ENCODE measurements at regions not wholly inside any gene's neighbourhood (a gene's known extent, or its start where the extent isn't known, plus 50 kb on each side); places are given as distances from the start of the nearest gene placed in this dataset.
A peak's percentile ranks its signal among the peaks of the same experiment; 100 is the strongest.

DNA sequence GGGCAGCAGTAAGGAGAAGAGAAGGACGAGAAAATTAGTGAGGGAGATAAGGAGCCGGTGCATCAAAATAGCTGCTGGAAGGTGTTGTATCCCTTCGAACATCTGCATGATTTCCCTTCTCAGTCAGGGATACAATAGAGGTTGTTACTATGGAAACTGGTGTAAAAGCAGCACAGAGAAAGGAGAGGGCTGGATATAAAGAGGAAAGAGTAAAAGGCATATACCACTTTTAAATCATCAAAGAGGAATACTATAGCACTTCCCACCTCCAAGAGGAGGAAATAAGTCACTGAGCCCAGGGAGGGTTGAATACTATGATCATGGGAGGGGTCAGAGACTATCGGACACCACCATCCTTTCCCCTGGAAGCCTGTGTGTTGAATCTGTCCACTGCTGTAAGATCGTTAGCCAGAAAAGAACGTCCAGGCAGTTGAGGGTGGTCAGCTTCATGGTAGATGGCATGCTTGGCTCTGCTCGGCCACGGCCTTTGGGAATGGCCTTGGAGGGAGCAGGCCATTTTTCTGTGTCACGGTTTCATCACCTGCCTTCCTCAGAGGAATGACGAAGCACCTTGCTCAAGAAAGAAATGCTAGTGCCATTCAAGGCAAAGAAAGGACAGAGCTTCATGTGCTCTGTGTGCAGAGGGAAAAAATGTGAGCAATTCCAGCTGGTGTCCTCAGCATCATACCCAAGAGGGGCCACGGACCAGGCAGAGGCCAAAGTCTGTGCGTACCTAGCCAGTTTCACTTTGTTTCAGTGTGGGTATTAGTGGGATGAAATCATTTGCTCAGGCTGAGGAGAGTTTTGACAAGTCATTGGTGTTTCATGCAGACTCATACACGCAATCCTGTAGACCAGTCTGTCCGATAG is 64.2 kb downstream of the IRF2BP2 start (continued):
- TF ChIP-seq SALL1 (CRISPR knock-in tag; IDR thresholded peaks at IDR 0.05) (peak; percentile 91), SOX5 (CRISPR knock-in tag; IDR thresholded peaks at IDR 0.05; ENCODE audit: borderline replicate concordance) (peak; percentile 47; the same call in 1 of the 2 replicates), ZNF24 (IDR thresholded peaks at IDR 0.05) (no peak), CCDC6 (CRISPR knock-in tag; IDR thresholded peaks at IDR 0.05) (no peak), HOXA3 (CRISPR knock-in tag; IDR thresholded peaks at IDR 0.05) (no peak; the same call in 1 of the 2 replicates), SNAPC2 (CRISPR knock-in tag; IDR thresholded peaks at IDR 0.05) (no peak), SMAD3 (CRISPR knock-in tag; IDR thresholded peaks at IDR 0.05) (no peak), CHD4 (IDR thresholded peaks at IDR 0.05; ENCODE audit: borderline replicate concordance, low read length) (no peak), BRCA1 (CRISPR knock-in tag; IDR thresholded peaks at IDR 0.05) (no peak), SMAD1 (CRISPR knock-in tag; IDR thresholded peaks at IDR 0.05; ENCODE audit: borderline replicate concordance, low read depth) (no peak), NFE2 (CRISPR knock-in tag; IDR thresholded peaks at IDR 0.05) (no peak), ASH2L (IDR thresholded peaks at IDR 0.05; ENCODE audit: insufficient read length, low read depth, low read length) (peak; percentile 69)
- TF ChIP-seq, protein P1, sequence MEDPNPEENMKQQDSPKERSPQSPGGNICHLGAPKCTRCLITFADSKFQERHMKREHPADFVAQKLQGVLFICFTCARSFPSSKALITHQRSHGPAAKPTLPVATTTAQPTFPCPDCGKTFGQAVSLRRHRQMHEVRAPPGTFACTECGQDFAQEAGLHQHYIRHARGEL (CRISPR knock-in tag; IDR thresholded peaks at IDR 0.05) = no peak
- TF ChIP-seq, protein P2, sequence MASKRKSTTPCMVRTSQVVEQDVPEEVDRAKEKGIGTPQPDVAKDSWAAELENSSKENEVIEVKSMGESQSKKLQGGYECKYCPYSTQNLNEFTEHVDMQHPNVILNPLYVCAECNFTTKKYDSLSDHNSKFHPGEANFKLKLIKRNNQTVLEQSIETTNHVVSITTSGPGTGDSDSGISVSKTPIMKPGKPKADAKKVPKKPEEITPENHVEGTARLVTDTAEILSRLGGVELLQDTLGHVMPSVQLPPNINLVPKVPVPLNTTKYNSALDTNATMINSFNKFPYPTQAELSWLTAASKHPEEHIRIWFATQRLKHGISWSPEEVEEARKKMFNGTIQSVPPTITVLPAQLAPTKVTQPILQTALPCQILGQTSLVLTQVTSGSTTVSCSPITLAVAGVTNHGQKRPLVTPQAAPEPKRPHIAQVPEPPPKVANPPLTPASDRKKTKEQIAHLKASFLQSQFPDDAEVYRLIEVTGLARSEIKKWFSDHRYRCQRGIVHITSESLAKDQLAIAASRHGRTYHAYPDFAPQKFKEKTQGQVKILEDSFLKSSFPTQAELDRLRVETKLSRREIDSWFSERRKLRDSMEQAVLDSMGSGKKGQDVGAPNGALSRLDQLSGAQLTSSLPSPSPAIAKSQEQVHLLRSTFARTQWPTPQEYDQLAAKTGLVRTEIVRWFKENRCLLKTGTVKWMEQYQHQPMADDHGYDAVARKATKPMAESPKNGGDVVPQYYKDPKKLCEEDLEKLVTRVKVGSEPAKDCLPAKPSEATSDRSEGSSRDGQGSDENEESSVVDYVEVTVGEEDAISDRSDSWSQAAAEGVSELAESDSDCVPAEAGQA (IDR thresholded peaks at IDR 0.05; ENCODE audit: low read depth) = no peak
- TF ChIP-seq, protein P2 (CRISPR knock-in tag; IDR thresholded peaks at IDR 0.05; ENCODE audit: borderline replicate concordance) = no peak
- TF ChIP-seq, protein P3, sequence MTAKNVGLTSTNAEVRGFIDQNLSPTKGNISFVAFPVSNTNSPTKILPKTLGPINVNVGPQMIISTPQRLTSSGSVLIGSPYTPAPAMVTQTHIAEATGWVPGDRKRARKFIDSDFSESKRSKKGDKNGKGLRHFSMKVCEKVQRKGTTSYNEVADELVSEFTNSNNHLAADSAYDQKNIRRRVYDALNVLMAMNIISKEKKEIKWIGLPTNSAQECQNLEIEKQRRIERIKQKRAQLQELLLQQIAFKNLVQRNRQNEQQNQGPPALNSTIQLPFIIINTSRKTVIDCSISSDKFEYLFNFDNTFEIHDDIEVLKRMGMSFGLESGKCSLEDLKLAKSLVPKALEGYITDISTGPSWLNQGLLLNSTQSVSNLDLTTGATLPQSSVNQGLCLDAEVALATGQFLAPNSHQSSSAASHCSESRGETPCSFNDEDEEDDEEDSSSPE (CRISPR knock-in tag; IDR thresholded peaks at IDR 0.05) = peak; percentile 35; the same call in 1 of the 2 replicates
- TF ChIP-seq, protein P4, sequence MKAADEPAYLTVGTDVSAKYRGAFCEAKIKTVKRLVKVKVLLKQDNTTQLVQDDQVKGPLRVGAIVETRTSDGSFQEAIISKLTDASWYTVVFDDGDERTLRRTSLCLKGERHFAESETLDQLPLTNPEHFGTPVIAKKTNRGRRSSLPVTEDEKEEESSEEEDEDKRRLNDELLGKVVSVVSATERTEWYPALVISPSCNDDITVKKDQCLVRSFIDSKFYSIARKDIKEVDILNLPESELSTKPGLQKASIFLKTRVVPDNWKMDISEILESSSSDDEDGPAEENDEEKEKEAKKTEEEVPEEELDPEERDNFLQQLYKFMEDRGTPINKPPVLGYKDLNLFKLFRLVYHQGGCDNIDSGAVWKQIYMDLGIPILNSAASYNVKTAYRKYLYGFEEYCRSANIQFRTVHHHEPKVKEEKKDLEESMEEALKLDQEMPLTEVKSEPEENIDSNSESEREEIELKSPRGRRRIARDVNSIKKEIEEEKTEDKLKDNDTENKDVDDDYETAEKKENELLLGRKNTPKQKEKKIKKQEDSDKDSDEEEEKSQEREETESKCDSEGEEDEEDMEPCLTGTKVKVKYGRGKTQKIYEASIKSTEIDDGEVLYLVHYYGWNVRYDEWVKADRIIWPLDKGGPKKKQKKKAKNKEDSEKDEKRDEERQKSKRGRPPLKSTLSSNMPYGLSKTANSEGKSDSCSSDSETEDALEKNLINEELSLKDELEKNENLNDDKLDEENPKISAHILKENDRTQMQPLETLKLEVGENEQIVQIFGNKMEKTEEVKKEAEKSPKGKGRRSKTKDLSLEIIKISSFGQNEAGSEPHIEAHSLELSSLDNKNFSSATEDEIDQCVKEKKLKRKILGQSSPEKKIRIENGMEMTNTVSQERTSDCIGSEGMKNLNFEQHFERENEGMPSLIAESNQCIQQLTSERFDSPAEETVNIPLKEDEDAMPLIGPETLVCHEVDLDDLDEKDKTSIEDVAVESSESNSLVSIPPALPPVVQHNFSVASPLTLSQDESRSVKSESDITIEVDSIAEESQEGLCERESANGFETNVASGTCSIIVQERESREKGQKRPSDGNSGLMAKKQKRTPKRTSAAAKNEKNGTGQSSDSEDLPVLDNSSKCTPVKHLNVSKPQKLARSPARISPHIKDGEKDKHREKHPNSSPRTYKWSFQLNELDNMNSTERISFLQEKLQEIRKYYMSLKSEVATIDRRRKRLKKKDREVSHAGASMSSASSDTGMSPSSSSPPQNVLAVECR (CRISPR knock-in tag; IDR thresholded peaks at IDR 0.05; ENCODE audit: borderline replicate concordance) = no peak; the same call in 1 of the 2 replicates

Measured in HepG2 (cell line).